Upper lobe of right lung (tissue), 1 donor: ENCODE measurements at regions not wholly inside any gene's neighbourhood (a gene's known extent, or its start where the extent isn't known, plus 50 kb on each side); places are given as distances from the start of the nearest gene placed in this dataset.
"Not testable (repeated sequence)": the region's sequence is repeated elsewhere in the genome, so short reads cannot be mapped to it uniquely, and the experiment has no call there.

Experiments used
- ATAC-seq: fragments of 200-7000 bp; cut with Tn5 transposase; one replicate; pipeline ENCODE4 v1.9.1; 2020; ENCODE audit warnings: mild to moderate bottlenecking, moderate library complexity
- DNase-seq: peaks from one replicate; pipeline ENCODE4 v3.0.0-alpha.2; 2020
- H3K27ac ChIP-seq: fragments of 200-600 bp; one replicate; pipeline ENCODE4 v1.8.0; 2022
- H3K27me3 ChIP-seq: fragments of 200-600 bp; one replicate; pipeline ENCODE4 v1.8.0; 2022; ENCODE audit warnings: mild to moderate bottlenecking
- H3K36me3 ChIP-seq: fragments of 200-600 bp; one replicate; pipeline ENCODE4 v1.8.0; 2022
- H3K4me1 ChIP-seq: fragments of 200-600 bp; one replicate; pipeline ENCODE4 v1.8.0; 2022
- H3K4me3 ChIP-seq: fragments of 200-600 bp; one replicate; pipeline ENCODE4 v1.8.0; 2022; ENCODE audit warnings: mild to moderate bottlenecking
- H3K9me3 ChIP-seq: fragments of 200-600 bp; one replicate; pipeline ENCODE4 v1.8.0; 2022
- CTCF ChIP-seq: fragments of 200-600 bp; IDR thresholded peaks from one replicate; pipeline ENCODE4 v1.8.0; 2022; ENCODE audit warnings: antibody characterized with exemption
- intact Hi-C: fragments of 100-400 bp; cut with DNase I; formaldehyde crosslinking; loops from one replicate; pipeline ENCODE4 v1.11.0; 2022
- donor health status: DM: no; HTN: yes; CAD: no; lungs with severe emphysema.

- ATAC-seq (no peak), DNase-seq (no peak)
- Histone ChIP-seq H3K27me3 (no peaks in the 10 kb centered on the region), H3K4me3 (no peak overlapping the region), H3K36me3 (no peaks in the 10 kb centered on the region), H3K9me3 (no peaks in the 10 kb centered on the region), H3K4me1 (peaks cover 4% of the 10 kb centered on the region), H3K27ac (no peak overlapping the region)
- TF ChIP-seq CTCF, result no peak
- intact Hi-C loops, result no loop called here
Observed at GRCh38 chr16:29321585-29321984, 84.9 kb downstream of the NPIPB11 start.

- intact Hi-C loops, result no loop called here
- Histone ChIP-seq H3K4me3 (no peak overlapping the region), H3K9me3 (no peaks in the 10 kb centered on the region), H3K4me1 (peaks cover 4% of the 10 kb centered on the region), H3K27me3 (no peaks in the 10 kb centered on the region), H3K36me3 (no peaks in the 10 kb centered on the region), H3K27ac (no peak overlapping the region)
- ATAC-seq (no peak), DNase-seq (no peak)
- TF ChIP-seq CTCF, result no peak
Observed at GRCh38 chr16:29321000-29321393, 85.5 kb downstream of the NPIPB11 start.

- ATAC-seq (no peak), DNase-seq (no peak)
- intact Hi-C loops, result no loop called here
- H3K36me3 ChIP-seq, result no peaks in the 10 kb centered on the region
- no peak overlapping the region for H3K27ac ChIP-seq
- no peaks in the 10 kb centered on the region for H3K27me3 ChIP-seq
- H3K4me1 ChIP-seq, result peaks cover 4% of the 10 kb centered on the region
- no peak for TF ChIP-seq CTCF
- no peaks in the 10 kb centered on the region for H3K9me3 ChIP-seq
- no peak overlapping the region for H3K4me3 ChIP-seq
Observed at GRCh38 chr16:29320274-29320999, 86.1 kb downstream of the NPIPB11 start.

GRCh38 chr16:29319726-29320125 lies 86.8 kb downstream of the NPIPB11 start:
- no peak for DNase-seq
- Histone ChIP-seq H3K4me1 (peaks cover 4% of the 10 kb centered on the region), H3K27me3 (no peaks in the 10 kb centered on the region), H3K4me3 (no peak overlapping the region), H3K36me3 (no peaks in the 10 kb centered on the region), H3K9me3 (no peaks in the 10 kb centered on the region), H3K27ac (no peak overlapping the region)
- ATAC-seq, result no peak
- TF ChIP-seq CTCF, result no peak
- intact Hi-C loops, result no loop called here

GRCh38 chr16:29318561-29318968 lies 87.9 kb downstream of the NPIPB11 start:
- H3K4me1 ChIP-seq, H3K36me3 ChIP-seq, intact Hi-C loops, DNase-seq, H3K9me3 ChIP-seq, H3K27me3 ChIP-seq, H3K4me3 ChIP-seq: not testable (repeated sequence)
- peak overlapping the region; percentile 11 for H3K27ac ChIP-seq
- ATAC-seq, result peak; percentile 71

- Histone ChIP-seq H3K9me3 (no peaks in the 10 kb centered on the region), H3K27ac (no peak overlapping the region), H3K36me3 (no peaks in the 10 kb centered on the region), H3K27me3 (no peaks in the 10 kb centered on the region), H3K4me1 (peaks cover 4% of the 10 kb centered on the region), H3K4me3 (no peak overlapping the region)
- DNase-seq (no peak), ATAC-seq (peak; percentile 49)
- intact Hi-C loops, result no loop called here
- peak; percentile 50 for TF ChIP-seq CTCF
Observed at GRCh38 chr16:29318037-29318436, 88.5 kb downstream of the NPIPB11 start.
